Left colon (tissue), 2 donors: ENCODE measurements at regions not wholly inside any gene's neighbourhood (a gene's known extent, or its start where the extent isn't known, plus 50 kb on each side); places are given as distances from the start of the nearest gene placed in this dataset.

ENCODE experiments used
- ATAC-seq: fragments of 200-7000 bp; cut with Tn5 transposase; one replicate; pipeline ENCODE4 v1.9.1; 2020; ENCODE audit warnings: mild to moderate bottlenecking, moderate library complexity
- DNase-seq, 2 donors: peaks; one replicate each; pipeline ENCODE4 v3.0.0-alpha.2; 2020
- intact Hi-C, 2 donors: fragments of 100-400 bp; cut with DNase I in 1 of 2; cut with micrococcal nuclease in 1 of 2; formaldehyde crosslinking; loops; one replicate each; pipeline versions ENCODE4 v1.11.2 to v1.14.0; 2022; cut with DNase I, micrococcal nuclease
- donor health status: DM: no; HTN: no; CAD: no.
- donor health status: DM: yes; HTN: yes; CAD: no.

- ATAC-seq = no peak
- DNase-seq = no peak
- intact Hi-C loops = no loop called here
These were observed 54.3 kb upstream of the CBLB start for GRCh38 chr3:105923140-105923539.

- ATAC-seq (no peak), DNase-seq (no peak)
- intact Hi-C loops = no loop called here
These were observed 58.9 kb upstream of the CBLB start for GRCh38 chr3:105927741-105928140.

- DNase-seq = no peak
- ATAC-seq = no peak
- intact Hi-C loops = no loop called here
These were observed 61.9 kb upstream of the CBLB start for GRCh38 chr3:105930733-105931132.

GRCh38 chr3:105931500-105931899 is 62.7 kb upstream of the CBLB start:
- ATAC-seq (no peak), DNase-seq (no peak)
- intact Hi-C loops = no loop called here

GRCh38 chr3:105933871-105934270 is 65.1 kb upstream of the CBLB start:
- DNase-seq = no peak

DNA sequence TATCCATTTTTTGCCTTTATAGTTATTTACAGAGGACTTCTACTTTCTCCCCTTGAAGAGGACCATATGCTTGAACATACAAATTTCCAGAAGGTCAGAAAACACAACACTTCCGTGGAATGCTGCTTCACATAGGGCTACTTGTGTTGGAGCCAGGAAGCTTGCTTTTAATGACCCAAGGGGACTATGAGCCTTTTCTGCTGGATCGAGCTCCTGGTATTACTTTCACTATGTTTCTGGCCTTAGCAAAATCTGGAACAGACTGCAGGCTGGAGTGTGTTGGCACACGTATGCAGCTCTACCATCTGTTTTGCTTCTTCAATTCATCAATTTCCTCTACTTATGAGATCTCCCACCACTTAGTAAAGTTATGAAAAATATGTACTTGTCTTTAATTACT is 69.3 kb upstream of the CBLB start:
- ATAC-seq (no peak), DNase-seq (no peak)
- intact Hi-C loops = no loop called here

More at GRCh38 chr3:105933871-105934270, 65.1 kb upstream of the CBLB start:
- ATAC-seq = no peak
- intact Hi-C loops = no loop called here

DNA sequence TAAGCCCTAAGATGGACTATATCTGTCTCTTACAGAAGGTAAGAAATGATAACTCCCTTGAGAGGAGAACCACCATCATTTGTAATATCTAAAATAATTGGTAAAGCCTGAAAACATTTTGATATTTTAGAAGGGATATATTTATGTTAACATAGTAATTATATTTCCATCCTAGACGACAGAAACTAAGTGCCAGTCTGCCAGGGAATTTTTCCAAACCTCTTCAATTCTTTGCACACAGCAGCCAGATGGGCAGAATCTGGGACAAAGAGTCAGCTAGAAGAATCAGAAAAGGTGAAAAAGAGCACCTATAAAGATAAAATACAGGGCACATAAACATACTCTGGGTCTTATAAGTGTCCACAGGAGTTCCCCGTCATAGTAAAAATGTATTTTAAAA is 70.0 kb upstream of the CBLB start:
- ATAC-seq (no peak), DNase-seq (no peak)
- intact Hi-C loops = no loop called here

DNA sequence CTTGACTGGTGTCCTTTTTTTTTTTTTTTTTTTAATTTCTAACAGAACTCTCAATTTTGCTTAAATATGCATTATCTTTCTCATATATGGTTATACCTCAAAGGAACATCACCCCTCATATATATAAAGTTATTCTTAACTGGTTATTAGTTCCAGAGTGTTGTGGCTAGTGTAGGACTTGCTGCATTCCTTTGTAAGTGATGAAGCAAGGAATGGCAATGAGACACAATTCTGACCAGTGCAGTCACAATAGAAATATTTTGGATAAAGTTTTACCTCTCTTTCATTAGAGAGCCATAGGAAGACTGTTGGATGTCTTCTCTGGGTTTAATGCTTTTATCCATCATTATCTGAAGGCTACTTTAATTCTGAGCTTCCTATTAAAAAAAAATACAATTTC is 75.5 kb upstream of the CBLB start:
- ATAC-seq = no peak
- intact Hi-C loops = no loop called here
- DNase-seq = no peak

GRCh38 chr3:105944721-105945120 is 75.9 kb upstream of the CBLB start:
- peak; percentile 29 for ATAC-seq
- DNase-seq = no peak
- intact Hi-C loops = no loop called here

- intact Hi-C loops = no loop called here
- DNase-seq (no peak), ATAC-seq (no peak)
These were observed 79.3 kb upstream of the CBLB start for GRCh38 chr3:105948101-105948500.

DNA sequence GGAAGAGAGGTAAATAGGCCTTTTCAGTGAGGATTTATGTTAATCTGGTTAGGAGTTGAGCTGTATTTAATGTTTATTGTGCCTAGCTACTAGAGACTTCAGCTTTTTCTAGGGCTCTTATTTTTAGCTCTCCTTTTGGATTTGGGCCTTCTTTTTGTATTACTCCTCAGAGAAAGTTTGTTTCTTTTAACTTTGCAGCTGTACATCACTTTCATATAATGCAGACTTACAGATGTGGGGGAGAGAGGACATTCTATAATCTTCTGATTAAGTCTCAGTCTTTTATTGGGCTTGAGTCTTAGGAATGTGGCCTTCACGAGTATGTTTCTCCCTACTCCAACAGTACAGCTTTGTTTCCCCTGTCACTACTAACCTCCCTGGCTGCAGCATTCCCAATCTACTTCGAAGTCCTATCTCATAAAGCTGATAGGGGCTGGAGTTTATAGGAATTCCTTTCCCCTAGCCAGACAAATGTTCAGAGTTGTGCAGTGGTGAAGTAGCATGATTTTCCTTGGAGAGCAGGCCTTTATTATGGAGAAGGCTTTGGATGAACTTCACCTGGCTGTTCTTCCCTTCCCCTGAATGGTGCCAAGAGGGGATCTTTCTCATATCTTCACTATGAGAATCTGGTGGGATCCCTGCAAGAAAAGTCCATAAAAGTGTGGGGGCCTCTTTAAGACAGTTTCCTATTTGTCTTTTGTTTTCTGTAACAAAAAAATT is 82.2 kb upstream of the CBLB start:
- no peak for ATAC-seq
- intact Hi-C loops = no loop called here
- DNase-seq = no peak

GRCh38 chr3:105953831-105954230 is 85.0 kb upstream of the CBLB start:
- intact Hi-C loops = no loop called here
- no peak for DNase-seq
- no peak for ATAC-seq

DNA sequence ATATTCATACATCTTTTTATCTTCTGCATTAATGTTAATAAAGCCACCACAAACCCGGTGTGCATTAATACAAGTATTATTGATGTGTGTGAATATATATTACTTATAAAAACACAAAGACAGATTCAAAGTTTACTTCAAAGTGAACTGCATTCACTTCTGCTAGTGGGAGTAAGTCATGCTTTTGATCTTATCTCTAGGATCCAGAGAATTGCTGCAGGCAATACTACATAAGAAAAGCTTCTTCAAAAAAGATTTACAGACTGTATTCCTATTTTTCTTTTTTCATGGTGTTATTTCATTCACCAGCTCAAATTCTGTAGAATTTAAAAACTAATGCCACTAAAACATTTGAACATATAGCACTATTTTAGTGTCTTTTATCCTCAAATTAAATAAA is 87.5 kb upstream of the CBLB start:
- DNase-seq (no peak), ATAC-seq (no peak)
- intact Hi-C loops = no loop called here

- intact Hi-C loops = no loop called here
- ATAC-seq (no peak), DNase-seq (no peak)
These were observed 88.9 kb upstream of the CBLB start for GRCh38 chr3:105957722-105958121.

DNA sequence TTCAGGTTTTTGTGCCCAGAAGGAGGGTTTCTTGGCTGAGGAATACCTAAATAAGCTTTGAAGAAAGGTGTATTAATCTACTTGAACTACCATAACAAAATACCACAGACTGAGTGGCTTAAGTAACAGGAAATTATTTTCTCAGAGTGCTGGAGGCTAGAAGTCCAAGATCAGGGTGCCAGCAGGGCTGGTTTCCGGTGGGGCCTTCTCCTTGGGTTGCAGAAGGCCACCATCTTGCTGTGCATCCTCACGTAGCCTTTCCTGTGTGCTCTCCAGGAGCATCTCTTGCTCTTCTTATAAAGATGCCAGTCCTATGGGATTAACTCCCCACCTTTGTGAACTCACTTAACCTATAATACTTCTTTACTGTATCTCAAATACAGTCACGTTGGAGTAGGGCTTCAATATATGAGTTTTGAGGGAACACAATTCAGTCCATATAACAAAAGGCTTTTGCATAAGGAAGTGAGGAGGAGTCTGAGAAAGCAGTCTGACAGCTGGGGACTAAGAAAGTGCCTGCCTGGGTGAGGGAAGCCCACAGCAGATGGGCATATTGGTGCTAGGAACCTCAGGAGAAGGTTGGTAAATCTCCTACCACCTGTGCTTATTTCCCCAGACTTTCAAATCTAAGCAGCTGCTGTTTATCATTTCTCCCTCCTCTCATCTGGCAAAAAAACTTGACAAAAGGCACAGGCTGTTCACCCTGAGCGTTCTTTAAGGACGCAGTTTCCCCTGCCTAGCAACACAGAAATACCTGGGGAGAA is 89.6 kb upstream of the CBLB start:
- no peak for ATAC-seq
- DNase-seq = no peak
- intact Hi-C loops = no loop called here

- no peak for ATAC-seq
- DNase-seq = no peak
- intact Hi-C loops = no loop called here
These were observed 91.0 kb upstream of the CBLB start for GRCh38 chr3:105959851-105960250.

GRCh38 chr3:105960381-105960780 is 91.6 kb upstream of the CBLB start:
- intact Hi-C loops = no loop called here
- ATAC-seq (no peak), DNase-seq (no peak)

DNA sequence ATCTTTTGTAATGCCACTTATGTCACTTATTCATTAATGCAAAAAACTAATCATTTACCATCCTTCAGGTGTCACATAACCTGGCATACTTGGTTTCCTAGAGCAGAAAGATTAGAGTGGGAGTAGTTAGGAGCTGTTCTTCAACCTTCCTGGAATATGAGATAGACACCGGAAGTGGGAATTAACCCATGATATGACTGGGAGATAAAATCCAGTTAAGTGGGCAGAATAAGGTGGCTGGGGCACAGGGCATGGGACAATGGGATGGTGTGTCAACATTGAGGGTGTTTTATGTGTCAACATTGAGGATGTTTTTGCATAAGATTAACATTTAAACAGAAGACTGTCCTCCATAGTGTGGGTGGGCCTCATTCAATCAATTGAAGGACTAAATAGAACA is 94.3 kb upstream of the CBLB start:
- intact Hi-C loops = no loop called here
- ATAC-seq (no peak), DNase-seq (no peak)

- no peak for ATAC-seq
- DNase-seq = no peak
- intact Hi-C loops = no loop called here
These were observed 96.6 kb upstream of the CBLB start for GRCh38 chr3:105965384-105965783.

GRCh38 chr3:105967117-105967516 is 98.3 kb upstream of the CBLB start:
- intact Hi-C loops = no loop called here
- DNase-seq (no peak), ATAC-seq (peak; percentile 97)

DNA sequence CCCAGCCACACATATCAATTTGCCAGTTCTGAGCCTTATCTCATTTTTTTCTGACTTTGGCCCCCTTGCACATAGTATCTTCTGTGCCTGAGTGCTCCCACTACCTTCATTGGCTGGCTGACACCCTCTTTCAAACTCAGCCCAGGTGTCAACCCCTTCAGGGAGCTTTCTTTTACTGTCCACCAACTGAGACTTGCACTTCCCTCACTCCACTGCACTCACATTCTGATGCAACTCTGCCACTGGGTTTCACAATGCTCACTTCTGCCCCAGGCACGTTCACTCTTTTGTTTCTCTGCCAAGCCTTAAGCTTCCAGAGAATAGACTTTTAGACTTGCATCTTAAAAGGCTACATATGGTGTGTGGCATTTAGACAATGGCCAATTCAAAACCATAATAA is 101.5 kb upstream of the CBLB start:
- ATAC-seq (peak; percentile 27), DNase-seq (no peak)
- intact Hi-C loops = no loop called here
